ENCODE measurements at regions not wholly inside any gene's neighbourhood (a gene's known extent, or its start where the extent isn't known, plus 50 kb on each side); places are given as distances from the start of the nearest gene placed in this dataset.

DNA sequence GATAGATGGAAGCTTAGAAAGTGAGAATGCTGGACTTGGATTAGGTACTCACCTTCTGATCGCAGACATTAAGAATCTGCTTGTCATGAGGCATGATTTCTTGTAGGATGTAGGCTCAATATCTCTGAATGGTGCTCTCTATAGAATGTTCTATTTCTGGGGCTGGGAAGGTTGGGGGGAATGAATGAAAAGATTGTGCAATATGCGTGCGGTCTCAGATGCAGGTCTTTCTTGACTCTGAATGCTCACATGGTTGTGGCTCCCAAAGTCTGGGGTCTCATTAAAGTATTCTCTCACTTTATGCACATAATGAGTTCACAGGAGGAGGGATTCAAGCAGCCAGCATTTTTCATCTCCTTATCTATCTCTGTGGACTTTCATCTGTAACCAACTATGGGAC lies 482.0 kb upstream of the CD180 start:
- TF ChIP-seq POLR2A (IDR thresholded peaks at IDR 0.05; ENCODE audit: low read depth, low read length): no peak
- no peak for TF ChIP-seq POLR2AphosphoS5 (IDR thresholded peaks at IDR 0.05; ENCODE audit: low read depth, low read length)
- TF ChIP-seq TAF1 (IDR thresholded peaks at IDR 0.05; ENCODE audit: borderline replicate concordance, low read depth, low read length): no peak
